ENCODE measurements at regions not wholly inside any gene's neighbourhood (a gene's known extent, or its start where the extent isn't known, plus 50 kb on each side); places are given as distances from the start of the nearest gene placed in this dataset.

- DNase-seq = no peak
These were observed 233.9 kb downstream of the ARAP2 start for GRCh38 chr4:36010397-36010929.

GRCh38 chr4:36011381-36011780, 232.9 kb downstream of the ARAP2 start:
- no peak for DNase-seq

- no peak for DNase-seq
These were observed 231.8 kb downstream of the ARAP2 start for GRCh38 chr4:36012503-36012902.

- DNase-seq = no peak
These were observed 231.1 kb downstream of the ARAP2 start for GRCh38 chr4:36013206-36013605.

Measured in COR-L47 (cell line).